T47D (cell line): ENCODE measurements at regions not wholly inside any gene's neighbourhood (a gene's known extent, or its start where the extent isn't known, plus 50 kb on each side); places are given as distances from the start of the nearest gene placed in this dataset.

Source experiments
- DNase-seq, 2 experiments: peaks; one replicate each; pipeline versions ENCODE4 v3.0.0 to v3.0.0-alpha.2; 2011 to 2012; ENCODE audit warnings: low read depth in 1 of 2, low spot score in 1 of 2
- JUND ChIP-seq: IDR thresholded peaks from 2 replicates; pipeline ENCODE4 v1.6.1; 2012; ENCODE audit warnings: low read depth
- in situ Hi-C: cut with HindIII; loops from 2 replicates; pipeline ENCODE4 v1.10.0; 2016; ENCODE audit warnings: low sequenced_read_pairs, low pct_unique_long_range_greater_than_20kb

- in situ Hi-C loops: no loop called here
- TF ChIP-seq JUND: no peak
- DNase-seq: no peak
Observed at GRCh38 chr16:64864232-64864809, 257.5 kb downstream of the CDH11 start.

- DNase-seq: no peak
- TF ChIP-seq JUND: no peak
- in situ Hi-C loops: no loop called here
Observed at GRCh38 chr16:64858076-64858475, 263.8 kb downstream of the CDH11 start.

GRCh38 chr16:64857411-64857810 is 264.5 kb downstream of the CDH11 start:
- no peak for TF ChIP-seq JUND
- in situ Hi-C loops: no loop called here
- no peak for DNase-seq

- in situ Hi-C loops: no loop called here
- TF ChIP-seq JUND: no peak
- no peak for DNase-seq
Observed at GRCh38 chr16:64853551-64853950, 268.3 kb downstream of the CDH11 start.

- in situ Hi-C loops: no loop called here
- TF ChIP-seq JUND: no peak
- no peak for DNase-seq
Observed at GRCh38 chr16:64846966-64847365, 274.9 kb downstream of the CDH11 start.

GRCh38 chr16:64845071-64845470 is 276.8 kb downstream of the CDH11 start:
- TF ChIP-seq JUND: no peak
- in situ Hi-C loops: no loop called here
- DNase-seq: no peak

- in situ Hi-C loops: no loop called here
- no peak for TF ChIP-seq JUND
- no peak for DNase-seq
Observed at GRCh38 chr16:64841482-64841881, 280.4 kb downstream of the CDH11 start.

- no peak for TF ChIP-seq JUND
- in situ Hi-C loops: no loop called here
- no peak for DNase-seq
Observed at GRCh38 chr16:64841071-64841470, 280.8 kb downstream of the CDH11 start.

- DNase-seq: no peak
- in situ Hi-C loops: no loop called here
- TF ChIP-seq JUND: no peak
Observed at GRCh38 chr16:64830653-64831052, 291.2 kb downstream of the CDH11 start.

GRCh38 chr16:64829678-64830077 is 292.2 kb downstream of the CDH11 start:
- in situ Hi-C loops: no loop called here
- TF ChIP-seq JUND: no peak
- no peak for DNase-seq

GRCh38 chr16:64826374-64826773 is 295.5 kb downstream of the CDH11 start:
- in situ Hi-C loops: no loop called here
- DNase-seq: no peak
- TF ChIP-seq JUND: no peak

- in situ Hi-C loops: no loop called here
- TF ChIP-seq JUND: no peak
- DNase-seq: no peak
Observed at GRCh38 chr16:64823481-64824075, 298.3 kb downstream of the CDH11 start.

GRCh38 chr16:64809876-64810629 is 311.8 kb downstream of the CDH11 start:
- in situ Hi-C loops: no loop called here
- DNase-seq: no peak
- TF ChIP-seq JUND: no peak
